ENCODE measurements at regions not wholly inside any gene's neighbourhood (a gene's known extent, or its start where the extent isn't known, plus 50 kb on each side); places are given as distances from the start of the nearest gene placed in this dataset.

GRCh38 chr13:62924395-62924794, 1508.7 kb upstream of the PCDH20 start:
- TF ChIP-seq RAD21 (IDR thresholded peaks at IDR 0.05; ENCODE audit: low read depth) (no peak), NFIC (IDR thresholded peaks at IDR 0.05) (no peak), USF1 (IDR thresholded peaks at IDR 0.05) (no peak), EGR1 (IDR thresholded peaks at IDR 0.05) (no peak)

- TF ChIP-seq CREB1 (IDR thresholded peaks at IDR 0.05; ENCODE audit: low read depth) (no peak), FOXM1 (IDR thresholded peaks at IDR 0.05; ENCODE audit: borderline replicate concordance, low read depth) (no peak), TCF12 (IDR thresholded peaks at IDR 0.05; ENCODE audit: low read depth) (no peak), RAD21 (IDR thresholded peaks at IDR 0.05; ENCODE audit: low read depth) (no peak)
These were observed 1504.5 kb upstream of the PCDH20 start for GRCh38 chr13:62920159-62920558.

- TF ChIP-seq YY1 (IDR thresholded peaks at IDR 0.05; ENCODE audit: low read depth) (no peak), MAX (IDR thresholded peaks at IDR 0.05) (no peak), CREB1 (IDR thresholded peaks at IDR 0.05; ENCODE audit: low read depth) (no peak), USF1 (IDR thresholded peaks at IDR 0.05) (no peak), EP300 (IDR thresholded peaks at IDR 0.05; ENCODE audit: borderline replicate concordance) (no peak), EGR1 (IDR thresholded peaks at IDR 0.05) (no peak), RAD21 (IDR thresholded peaks at IDR 0.05; ENCODE audit: low read depth) (no peak)
These were observed 1503.8 kb upstream of the PCDH20 start for GRCh38 chr13:62919491-62919890.

- TF ChIP-seq YY1 (IDR thresholded peaks at IDR 0.05; ENCODE audit: low read depth): no peak
- TF ChIP-seq TAF1 (IDR thresholded peaks at IDR 0.05; ENCODE audit: low read depth): no peak
- TF ChIP-seq EP300 (IDR thresholded peaks at IDR 0.05; ENCODE audit: borderline replicate concordance): no peak
- TF ChIP-seq REST (IDR thresholded peaks at IDR 0.05; ENCODE audit: low read depth): no peak
- no peak for TF ChIP-seq NFIC (IDR thresholded peaks at IDR 0.05)
These were observed 1495.0 kb upstream of the PCDH20 start for GRCh38 chr13:62910541-62911060.

GRCh38 chr13:62908321-62908720, 1492.7 kb upstream of the PCDH20 start:
- no peak for TF ChIP-seq RAD21 (IDR thresholded peaks at IDR 0.05; ENCODE audit: low read depth)
- no peak for TF ChIP-seq TCF12 (IDR thresholded peaks at IDR 0.05; ENCODE audit: low read depth)
- no peak for TF ChIP-seq USF1 (IDR thresholded peaks at IDR 0.05)
- TF ChIP-seq CEBPB (IDR thresholded peaks at IDR 0.05): no peak
- TF ChIP-seq REST (IDR thresholded peaks at IDR 0.05; ENCODE audit: low read depth): no peak
- no peak for TF ChIP-seq CREB1 (IDR thresholded peaks at IDR 0.05; ENCODE audit: low read depth)
- TF ChIP-seq EP300 (IDR thresholded peaks at IDR 0.05; ENCODE audit: borderline replicate concordance): no peak
- TF ChIP-seq FOXM1 (IDR thresholded peaks at IDR 0.05; ENCODE audit: borderline replicate concordance, low read depth): no peak
- no peak for TF ChIP-seq TEAD4 (IDR thresholded peaks at IDR 0.05)
- no peak for TF ChIP-seq EGR1 (IDR thresholded peaks at IDR 0.05)
- TF ChIP-seq ZBTB7A (IDR thresholded peaks at IDR 0.05; ENCODE audit: low read depth): no peak
- TF ChIP-seq TAF1 (IDR thresholded peaks at IDR 0.05; ENCODE audit: low read depth): no peak
- TF ChIP-seq NFIC (IDR thresholded peaks at IDR 0.05): no peak
- no peak for TF ChIP-seq YY1 (IDR thresholded peaks at IDR 0.05; ENCODE audit: low read depth)
- no peak for TF ChIP-seq MAX (IDR thresholded peaks at IDR 0.05)

GRCh38 chr13:62906896-62907295, 1491.2 kb upstream of the PCDH20 start:
- no peak for TF ChIP-seq TCF12 (IDR thresholded peaks at IDR 0.05; ENCODE audit: low read depth)

- no peak for TF ChIP-seq ZBTB7A (IDR thresholded peaks at IDR 0.05; ENCODE audit: low read depth)
- TF ChIP-seq FOXM1 (IDR thresholded peaks at IDR 0.05; ENCODE audit: borderline replicate concordance, low read depth): no peak
- TF ChIP-seq EP300 (IDR thresholded peaks at IDR 0.05; ENCODE audit: borderline replicate concordance): no peak
- TF ChIP-seq NFIC (IDR thresholded peaks at IDR 0.05): no peak
- no peak for TF ChIP-seq REST (IDR thresholded peaks at IDR 0.05; ENCODE audit: low read depth)
- TF ChIP-seq MAX (IDR thresholded peaks at IDR 0.05): no peak
- TF ChIP-seq TCF12 (IDR thresholded peaks at IDR 0.05; ENCODE audit: low read depth): no peak
- no peak for TF ChIP-seq YY1 (IDR thresholded peaks at IDR 0.05; ENCODE audit: low read depth)
- TF ChIP-seq RAD21 (IDR thresholded peaks at IDR 0.05; ENCODE audit: low read depth): no peak
- no peak for TF ChIP-seq CEBPB (IDR thresholded peaks at IDR 0.05)
- TF ChIP-seq CREB1 (IDR thresholded peaks at IDR 0.05; ENCODE audit: low read depth): no peak
- TF ChIP-seq TAF1 (IDR thresholded peaks at IDR 0.05; ENCODE audit: low read depth): no peak
- no peak for TF ChIP-seq USF1 (IDR thresholded peaks at IDR 0.05)
- TF ChIP-seq TEAD4 (IDR thresholded peaks at IDR 0.05): no peak
- TF ChIP-seq EGR1 (IDR thresholded peaks at IDR 0.05): no peak
These were observed 1490.8 kb upstream of the PCDH20 start for GRCh38 chr13:62906469-62906868.
